ENCODE measurements at regions not wholly inside any gene's neighbourhood (a gene's known extent, or its start where the extent isn't known, plus 50 kb on each side); places are given as distances from the start of the nearest gene placed in this dataset.
"Not testable (repeated sequence)": the region's sequence is repeated elsewhere in the genome, so short reads cannot be mapped to it uniquely, and the experiment has no call there.

DNA sequence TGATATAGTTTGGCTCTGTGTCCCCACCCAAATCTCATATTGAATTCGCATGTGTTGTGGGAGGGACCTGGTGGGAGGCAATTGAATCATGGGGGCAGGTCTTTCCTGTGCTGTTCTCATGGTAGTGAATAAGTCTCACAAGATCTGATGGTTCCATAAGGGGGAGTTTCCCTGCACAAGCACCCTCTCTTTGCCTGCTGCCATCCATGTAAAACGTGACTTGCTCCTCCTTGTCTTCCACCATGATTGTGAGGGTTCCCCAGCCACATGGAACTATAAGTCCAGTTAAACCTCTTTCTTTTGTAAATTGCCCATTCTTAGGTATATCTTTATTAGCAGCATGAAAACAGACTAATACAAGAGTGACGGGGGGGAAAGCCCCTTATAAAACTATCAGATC lies 65.4 kb upstream of the FBXO33 start:
- not testable (repeated sequence) for DNase-seq

DNA sequence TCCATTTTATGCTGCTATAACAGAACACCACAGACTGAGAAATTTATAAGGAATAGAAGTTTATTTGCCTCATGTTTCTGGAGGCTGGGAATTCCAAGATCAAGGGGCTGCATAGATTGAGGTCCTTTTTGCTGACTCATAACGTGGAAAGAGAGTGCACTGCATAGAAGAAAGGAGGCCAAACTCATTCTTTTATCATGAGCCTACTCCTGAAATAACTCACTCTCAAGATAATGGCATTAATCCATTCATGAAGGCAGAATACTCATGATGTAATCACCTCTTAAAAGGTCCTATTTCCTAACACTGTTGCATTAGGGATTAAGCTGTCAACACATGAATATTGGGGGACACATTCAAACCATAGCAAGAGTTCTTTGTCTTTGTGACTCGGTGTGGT lies 60.0 kb upstream of the FBXO33 start:
- DNase-seq = no peak

GRCh38 chr14:39491134-39491571 lies 58.9 kb upstream of the FBXO33 start:
- DNase-seq = peak; percentile 60

- DNase-seq = no peak
Observed at GRCh38 chr14:39488600-39488999, 56.4 kb upstream of the FBXO33 start.

DNA sequence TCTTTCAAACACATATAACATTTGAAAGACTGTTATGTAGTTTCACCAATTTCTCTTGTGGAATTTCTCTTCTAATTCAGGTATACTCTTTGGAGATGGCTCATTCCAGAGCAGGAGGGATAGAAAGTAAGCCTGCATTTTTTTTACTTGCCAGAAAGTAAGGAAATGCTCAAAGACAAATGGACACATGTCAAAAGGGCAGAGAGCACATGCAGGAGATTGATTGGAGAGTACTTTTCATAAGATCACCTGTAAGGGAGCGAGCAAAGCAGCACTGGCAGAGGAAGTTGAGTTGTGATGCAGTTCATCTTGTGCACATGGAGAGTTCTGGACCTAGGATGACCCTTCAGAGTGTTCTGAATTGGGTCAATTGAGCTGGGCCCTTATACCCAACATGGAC lies 51.4 kb upstream of the FBXO33 start:
- DNase-seq = no peak

Data from hematopoietic multipotent progenitor cell treated with erythropoietin and hydrocortisone succinate and interleukin-3 and kit ligand, for 6 days (in vitro differentiated cells).